Left lung (tissue), 4 donors: ENCODE measurements at regions not wholly inside any gene's neighbourhood (a gene's known extent, or its start where the extent isn't known, plus 50 kb on each side); places are given as distances from the start of the nearest gene placed in this dataset.
A peak's percentile ranks its signal among the peaks of the same experiment; 100 is the strongest.

Source experiments
- ATAC-seq: fragments of 200-7000 bp; cut with Tn5 transposase; one replicate; pipeline ENCODE4 v1.9.1; 2020; ENCODE audit warnings: moderate library complexity
- DNase-seq, 4 donors: peaks; one replicate each; pipeline ENCODE4 v3.0.0-alpha.2; 2013 to 2020
- H3K27ac ChIP-seq, 2 donors: fragments of 200-600 bp; sonication (generic) in 1 of 2; one replicate each; pipeline versions ENCODE4 v1.5.0 to v1.8.0; 2020 to 2021
- H3K27me3 ChIP-seq, 2 donors: fragments of 200-600 bp; sonication (generic) in 1 of 2; one replicate each; pipeline versions ENCODE4 v1.5.0 to v1.8.0; 2020 to 2021
- H3K36me3 ChIP-seq, 2 donors: fragments of 200-600 bp; sonication (generic) in 1 of 2; one replicate each; pipeline versions ENCODE4 v1.5.0 to v1.8.0; 2020 to 2021
- H3K4me1 ChIP-seq, 2 donors: fragments of 200-600 bp; one replicate each; pipeline ENCODE4 v1.8.0; 2021
- H3K4me3 ChIP-seq, 2 donors: fragments of 200-600 bp; sonication (generic) in 1 of 2; one replicate each; pipeline versions ENCODE4 v1.5.0 to v1.8.0; 2020 to 2021; ENCODE audit warnings: mild to moderate bottlenecking in 1 of 2
- H3K9me3 ChIP-seq, 2 donors: fragments of 200-600 bp; sonication (generic) in 1 of 2; one replicate each; pipeline versions ENCODE4 v1.5.0 to v1.8.0; 2020 to 2021
- intact Hi-C, 2 donors: fragments of 100-400 bp; cut with DNase I; formaldehyde crosslinking; loops; one replicate each; pipeline versions ENCODE4 v1.11.2 to v1.14.2; 2022
- TF ChIP-seq, protein P1 (sequence below), 2 donors: fragments of 200-600 bp; sonication (generic) in 1 of 2; IDR thresholded peaks; one replicate each; pipeline versions ENCODE4 v1.5.0 to v1.8.0; 2021; ENCODE audit warnings: antibody characterized with exemption in 2 of 2
- donor health status: DM: no; HTN: yes; CAD: no.
- donor health status: DM: no; HTN: no; CAD: no.

- no peaks in the 10 kb centered on the region for H3K9me3 ChIP-seq
- intact Hi-C loops: no loop called here
- H3K27ac ChIP-seq: no peak overlapping the region
- H3K4me3 ChIP-seq: no peak overlapping the region
- H3K4me1 ChIP-seq: no peaks in the 10 kb centered on the region
- H3K27me3 ChIP-seq: no peaks in the 10 kb centered on the region
- H3K36me3 ChIP-seq: no peaks in the 10 kb centered on the region
- no peak for ATAC-seq
- TF ChIP-seq, protein P1, sequence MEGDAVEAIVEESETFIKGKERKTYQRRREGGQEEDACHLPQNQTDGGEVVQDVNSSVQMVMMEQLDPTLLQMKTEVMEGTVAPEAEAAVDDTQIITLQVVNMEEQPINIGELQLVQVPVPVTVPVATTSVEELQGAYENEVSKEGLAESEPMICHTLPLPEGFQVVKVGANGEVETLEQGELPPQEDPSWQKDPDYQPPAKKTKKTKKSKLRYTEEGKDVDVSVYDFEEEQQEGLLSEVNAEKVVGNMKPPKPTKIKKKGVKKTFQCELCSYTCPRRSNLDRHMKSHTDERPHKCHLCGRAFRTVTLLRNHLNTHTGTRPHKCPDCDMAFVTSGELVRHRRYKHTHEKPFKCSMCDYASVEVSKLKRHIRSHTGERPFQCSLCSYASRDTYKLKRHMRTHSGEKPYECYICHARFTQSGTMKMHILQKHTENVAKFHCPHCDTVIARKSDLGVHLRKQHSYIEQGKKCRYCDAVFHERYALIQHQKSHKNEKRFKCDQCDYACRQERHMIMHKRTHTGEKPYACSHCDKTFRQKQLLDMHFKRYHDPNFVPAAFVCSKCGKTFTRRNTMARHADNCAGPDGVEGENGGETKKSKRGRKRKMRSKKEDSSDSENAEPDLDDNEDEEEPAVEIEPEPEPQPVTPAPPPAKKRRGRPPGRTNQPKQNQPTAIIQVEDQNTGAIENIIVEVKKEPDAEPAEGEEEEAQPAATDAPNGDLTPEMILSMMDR (IDR thresholded peaks at IDR 0.05): no peak
- no peak for DNase-seq
Observed at GRCh38 chrX:103158317-103158621, 56.6 kb upstream of the BEX4 start.

- H3K36me3 ChIP-seq: no peaks in the 10 kb centered on the region
- ATAC-seq: peak; percentile 71
- H3K27me3 ChIP-seq: no peaks in the 10 kb centered on the region
- H3K4me1 ChIP-seq: no peaks in the 10 kb centered on the region
- intact Hi-C loops: no loop called here
- TF ChIP-seq, protein P1 (IDR thresholded peaks at IDR 0.05): peak; percentile 52 to 53
- H3K9me3 ChIP-seq: no peaks in the 10 kb centered on the region
- no peak overlapping the region for H3K4me3 ChIP-seq
- H3K27ac ChIP-seq: no peak overlapping the region
- peak in 1 of 4 donors; percentile 7 for DNase-seq
Observed at GRCh38 chrX:103157496-103158316, 57.2 kb upstream of the BEX4 start.

DNA sequence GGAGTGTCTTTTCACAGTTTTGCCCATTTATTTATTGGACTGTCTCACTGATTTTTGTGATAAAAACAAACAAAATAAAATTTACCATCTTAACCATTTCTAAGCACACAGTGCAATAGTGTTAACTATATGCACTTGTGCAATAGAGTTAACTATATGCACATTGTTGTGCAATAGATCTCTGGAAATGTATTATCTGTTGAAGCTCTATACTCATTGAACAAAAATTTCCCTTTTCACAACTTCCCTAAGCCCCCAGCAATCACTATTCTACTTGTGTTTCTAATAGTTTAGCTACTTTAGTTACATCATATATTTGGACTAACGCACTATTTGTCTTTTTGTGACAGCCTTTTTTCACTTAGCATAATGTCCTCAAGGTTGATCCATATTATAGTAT is 59.7 kb upstream of the BEX4 start:
- Histone ChIP-seq H3K4me3 (no peak overlapping the region), H3K9me3 (no peaks in the 10 kb centered on the region), H3K36me3 (no peaks in the 10 kb centered on the region), H3K4me1 (no peaks in the 10 kb centered on the region), H3K27ac (no peak overlapping the region), H3K27me3 (no peaks in the 10 kb centered on the region)
- TF ChIP-seq, protein P1 (IDR thresholded peaks at IDR 0.05): no peak
- intact Hi-C loops: no loop called here
- DNase-seq: no peak
- ATAC-seq: no peak

- Histone ChIP-seq H3K27me3 (no peaks in the 10 kb centered on the region), H3K4me3 (no peak overlapping the region), H3K4me1 (no peaks in the 10 kb centered on the region), H3K36me3 (no peaks in the 10 kb centered on the region), H3K9me3 (no peaks in the 10 kb centered on the region), H3K27ac (no peak overlapping the region)
- DNase-seq (no peak), ATAC-seq (no peak)
- TF ChIP-seq, protein P1 (IDR thresholded peaks at IDR 0.05): no peak
- intact Hi-C loops: no loop called here
Observed at GRCh38 chrX:103153661-103154060, 60.7 kb upstream of the NXF3 start.

GRCh38 chrX:103151799-103152198 is 58.9 kb upstream of the NXF3 start:
- no peaks in the 10 kb centered on the region for H3K27me3 ChIP-seq
- TF ChIP-seq, protein P1 (IDR thresholded peaks at IDR 0.05): no peak
- intact Hi-C loops: no loop called here
- H3K4me3 ChIP-seq: no peak overlapping the region
- H3K4me1 ChIP-seq: no peaks in the 10 kb centered on the region
- H3K27ac ChIP-seq: no peak overlapping the region
- H3K36me3 ChIP-seq: no peaks in the 10 kb centered on the region
- no peaks in the 10 kb centered on the region for H3K9me3 ChIP-seq
- DNase-seq: no peak
- ATAC-seq: no peak
